ENCODE measurements at regions not wholly inside any gene's neighbourhood (a gene's known extent, or its start where the extent isn't known, plus 50 kb on each side); places are given as distances from the start of the nearest gene placed in this dataset.

DNA sequence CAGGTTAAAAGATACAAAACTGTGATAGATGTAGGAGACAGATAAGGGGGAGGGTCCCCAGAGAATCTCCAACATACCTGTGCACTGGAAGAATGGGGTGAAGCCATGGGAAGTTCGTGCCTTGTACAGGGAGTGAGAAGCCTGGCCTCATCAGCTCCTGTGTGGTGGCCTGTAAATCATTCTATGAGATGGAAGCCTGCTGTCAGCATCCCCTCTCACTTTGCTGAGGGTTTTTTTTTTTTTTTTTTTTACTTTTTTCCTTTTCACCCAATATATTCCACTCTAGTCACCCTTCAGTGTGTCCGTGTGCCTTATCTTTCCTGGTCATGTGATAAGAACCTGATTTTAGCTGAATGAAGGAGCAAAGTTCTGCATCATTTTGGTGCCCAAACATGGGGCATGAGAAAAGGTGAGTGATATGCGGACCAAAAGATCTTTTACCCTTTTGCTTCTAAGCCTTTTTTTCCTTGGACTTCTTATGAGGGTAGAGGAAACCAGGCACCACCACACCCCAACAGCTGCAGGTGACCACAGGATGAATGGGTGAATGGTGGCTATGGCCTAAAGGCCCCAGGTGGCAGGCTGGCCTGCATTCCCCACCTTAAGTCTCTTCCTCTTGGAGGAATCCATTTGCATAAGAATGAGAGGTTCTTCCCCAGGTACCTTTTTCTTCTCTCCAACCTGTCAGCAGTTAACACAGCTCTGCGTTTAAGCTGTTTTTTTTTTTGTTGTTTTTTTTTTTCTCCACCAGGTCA lies 1345.0 kb downstream of the NSUN3 start:
- TF ChIP-seq, protein P1, sequence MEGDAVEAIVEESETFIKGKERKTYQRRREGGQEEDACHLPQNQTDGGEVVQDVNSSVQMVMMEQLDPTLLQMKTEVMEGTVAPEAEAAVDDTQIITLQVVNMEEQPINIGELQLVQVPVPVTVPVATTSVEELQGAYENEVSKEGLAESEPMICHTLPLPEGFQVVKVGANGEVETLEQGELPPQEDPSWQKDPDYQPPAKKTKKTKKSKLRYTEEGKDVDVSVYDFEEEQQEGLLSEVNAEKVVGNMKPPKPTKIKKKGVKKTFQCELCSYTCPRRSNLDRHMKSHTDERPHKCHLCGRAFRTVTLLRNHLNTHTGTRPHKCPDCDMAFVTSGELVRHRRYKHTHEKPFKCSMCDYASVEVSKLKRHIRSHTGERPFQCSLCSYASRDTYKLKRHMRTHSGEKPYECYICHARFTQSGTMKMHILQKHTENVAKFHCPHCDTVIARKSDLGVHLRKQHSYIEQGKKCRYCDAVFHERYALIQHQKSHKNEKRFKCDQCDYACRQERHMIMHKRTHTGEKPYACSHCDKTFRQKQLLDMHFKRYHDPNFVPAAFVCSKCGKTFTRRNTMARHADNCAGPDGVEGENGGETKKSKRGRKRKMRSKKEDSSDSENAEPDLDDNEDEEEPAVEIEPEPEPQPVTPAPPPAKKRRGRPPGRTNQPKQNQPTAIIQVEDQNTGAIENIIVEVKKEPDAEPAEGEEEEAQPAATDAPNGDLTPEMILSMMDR (IDR thresholded peaks at IDR 0.05; ENCODE audit: insufficient read depth, low read depth, low read length): no peak
- TF ChIP-seq EZH2 (IDR thresholded peaks at IDR 0.05; ENCODE audit: insufficient read depth, low read length): no peak

Measured in astrocyte (in vitro differentiated cells and primary cell).